ENCODE measurements at regions not wholly inside any gene's neighbourhood (a gene's known extent, or its start where the extent isn't known, plus 50 kb on each side); places are given as distances from the start of the nearest gene placed in this dataset.

- no peaks in the 10 kb centered on the region for H3K9me3 ChIP-seq (ENCODE audit: insufficient read depth, low read length)
- TF ChIP-seq EZH2phosphoT487 (conservative IDR thresholded peaks at IDR 0.05; ENCODE audit: low read length) (no peak), CTCF (IDR thresholded peaks at IDR 0.05; ENCODE audit: insufficient read depth, low read length, poor library complexity, severe bottlenecking) (no peak)
- no peaks in the 10 kb centered on the region for H3K27me3 ChIP-seq (ENCODE audit: low read length)
These were observed 205.6 kb upstream of the KAZN start for GRCh38 chr1:14392859-14393365.

DNA sequence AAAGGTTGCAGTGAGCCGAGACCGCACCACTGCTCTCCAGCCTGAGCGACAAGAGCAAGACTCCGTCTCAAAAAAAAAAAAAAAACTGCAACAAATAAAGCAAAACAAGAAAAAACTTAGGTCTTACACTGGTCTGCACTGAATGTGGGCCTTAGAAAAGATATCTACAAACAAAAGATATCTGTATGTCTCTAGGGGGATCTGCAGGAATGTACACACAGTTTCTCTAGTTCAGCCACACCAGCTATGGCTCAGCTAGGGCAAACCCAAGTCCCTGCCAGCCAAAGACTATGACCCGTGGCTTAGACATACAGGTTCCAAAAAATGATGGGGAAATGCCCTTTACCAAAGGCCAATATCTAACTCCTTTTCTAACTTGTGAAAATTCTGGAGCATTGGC, 202.4 kb upstream of the KAZN start:
- Histone ChIP-seq H3K9me2 (replicated peaks; ENCODE audit: insufficient read depth, low read length) (no peaks in the 10 kb centered on the region), H3K79me2 (ENCODE audit: insufficient read depth, low read length) (no peaks in the 10 kb centered on the region), H3K27me3 (ENCODE audit: low read length) (no peaks in the 10 kb centered on the region)

More at GRCh38 chr1:14392859-14393365, 205.6 kb upstream of the KAZN start:
- no peaks in the 10 kb centered on the region for H4K20me1 ChIP-seq (ENCODE audit: low read depth, low read length)
- H3K27ac ChIP-seq (ENCODE audit: low read depth, low read length): no peak overlapping the region
- H3K4me2 ChIP-seq (ENCODE audit: low read depth, low read length, poor library complexity, severe bottlenecking): no peak overlapping the region
- H3F3A ChIP-seq (ENCODE audit: insufficient read depth): no peaks in the 10 kb centered on the region
- H2AFZ ChIP-seq (ENCODE audit: low read depth, low read length, severe bottlenecking): no peak overlapping the region
- no peak overlapping the region for H3K9ac ChIP-seq (ENCODE audit: low read length)
- no peaks in the 10 kb centered on the region for H3K79me2 ChIP-seq (ENCODE audit: insufficient read depth, low read length)
- H3K36me3 ChIP-seq (ENCODE audit: low read length): no peaks in the 10 kb centered on the region
- H3K9me2 ChIP-seq (replicated peaks; ENCODE audit: insufficient read depth, low read length): no peaks in the 10 kb centered on the region
- no peak overlapping the region for H3K4me3 ChIP-seq (ENCODE audit: insufficient read depth, low read length, poor library complexity, severe bottlenecking)

DNA sequence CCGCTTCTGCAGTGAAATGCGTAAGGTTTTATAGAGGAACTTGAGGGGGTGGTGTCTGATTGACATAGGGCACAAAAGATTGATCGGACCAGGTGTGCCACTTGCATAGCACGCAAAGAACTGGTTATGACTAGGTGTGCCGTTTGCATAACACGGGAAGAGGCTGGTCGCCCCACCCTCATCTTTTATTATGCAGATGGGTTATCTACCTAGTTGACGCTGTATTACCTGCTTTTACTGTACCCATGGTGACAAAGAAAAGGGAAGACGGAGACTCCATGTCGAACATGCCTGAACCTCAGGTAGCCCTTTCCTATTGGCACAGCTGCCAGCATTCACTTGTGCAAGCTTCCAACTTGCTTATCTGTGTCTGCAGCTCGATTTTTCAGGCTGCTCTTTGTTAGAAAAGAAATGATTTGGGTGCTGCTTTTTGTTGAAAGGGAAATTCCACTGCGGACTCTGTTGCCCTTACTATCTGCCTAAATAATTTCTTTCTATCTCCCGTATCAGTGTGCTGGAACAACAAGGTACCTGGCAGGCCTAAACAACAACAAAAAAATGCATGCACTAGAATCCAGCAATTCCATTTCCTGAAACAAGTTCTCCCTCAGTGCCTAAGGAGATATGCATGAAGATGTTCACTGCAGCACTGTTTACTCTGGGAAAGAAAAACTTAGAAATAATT, 194.4 kb upstream of the KAZN start:
- no peaks in the 10 kb centered on the region for H3K27me3 ChIP-seq (ENCODE audit: low read length)
- H3F3A ChIP-seq (ENCODE audit: insufficient read depth): no peaks in the 10 kb centered on the region
- no peaks in the 10 kb centered on the region for H3K9me3 ChIP-seq (ENCODE audit: insufficient read depth, low read length)
- TF ChIP-seq CTCF (IDR thresholded peaks at IDR 0.05; ENCODE audit: insufficient read depth, low read length, poor library complexity, severe bottlenecking) (no peak), EZH2phosphoT487 (conservative IDR thresholded peaks at IDR 0.05; ENCODE audit: low read length) (no peak)
- no peak overlapping the region for H2AFZ ChIP-seq (ENCODE audit: low read depth, low read length, severe bottlenecking)
- no peak overlapping the region for H3K27ac ChIP-seq (ENCODE audit: low read depth, low read length)
- H4K20me1 ChIP-seq (ENCODE audit: low read depth, low read length): no peaks in the 10 kb centered on the region
- H3K9me2 ChIP-seq (replicated peaks; ENCODE audit: insufficient read depth, low read length): no peaks in the 10 kb centered on the region
- no peak overlapping the region for H3K4me3 ChIP-seq (ENCODE audit: insufficient read depth, low read length, poor library complexity, severe bottlenecking)
- no peak overlapping the region for H3K4me2 ChIP-seq (ENCODE audit: low read depth, low read length, poor library complexity, severe bottlenecking)
- no peaks in the 10 kb centered on the region for H3K79me2 ChIP-seq (ENCODE audit: insufficient read depth, low read length)
- no peaks in the 10 kb centered on the region for H3K36me3 ChIP-seq (ENCODE audit: low read length)
- H3K9ac ChIP-seq (ENCODE audit: low read length): no peak overlapping the region

More for the DNA sequence above, 202.4 kb upstream of the KAZN start:
- Histone ChIP-seq H3K27ac (ENCODE audit: low read depth, low read length) (no peak overlapping the region), H3K36me3 (ENCODE audit: low read length) (no peaks in the 10 kb centered on the region), H3K4me3 (ENCODE audit: insufficient read depth, low read length, poor library complexity, severe bottlenecking) (no peak overlapping the region), H3K9me3 (ENCODE audit: insufficient read depth, low read length) (no peaks in the 10 kb centered on the region), H4K20me1 (ENCODE audit: low read depth, low read length) (no peaks in the 10 kb centered on the region), H3F3A (ENCODE audit: insufficient read depth) (no peaks in the 10 kb centered on the region), H3K4me2 (ENCODE audit: low read depth, low read length, poor library complexity, severe bottlenecking) (no peak overlapping the region), H2AFZ (ENCODE audit: low read depth, low read length, severe bottlenecking) (no peak overlapping the region), H3K9ac (ENCODE audit: low read length) (no peak overlapping the region)
- TF ChIP-seq EZH2phosphoT487 (conservative IDR thresholded peaks at IDR 0.05; ENCODE audit: low read length) (no peak), CTCF (IDR thresholded peaks at IDR 0.05; ENCODE audit: insufficient read depth, low read length, poor library complexity, severe bottlenecking) (no peak)

Data from SU-DHL-6 (cell line).